HFFc6 (cell line): ENCODE measurements at regions not wholly inside any gene's neighbourhood (a gene's known extent, or its start where the extent isn't known, plus 50 kb on each side); places are given as distances from the start of the nearest gene placed in this dataset.

Experiments used
- DNase-seq: peaks from one replicate; pipeline ENCODE4 v3.0.0-alpha.2; 2018
- H3K27ac Mint-ChIP-seq: 2 replicates; pipeline ENCODE4 v1.8.0; 2020; ENCODE audit warnings: mild to moderate bottlenecking, mixed read lengths
- H3K27me3 Mint-ChIP-seq: 2 replicates; pipeline ENCODE4 v1.8.0; 2021; ENCODE audit warnings: mild to moderate bottlenecking, moderate library complexity, mixed read lengths; ENCODE audit not compliant: insufficient read depth
- H3K36me3 Mint-ChIP-seq: 2 replicates; pipeline ENCODE4 v1.8.0; 2021; ENCODE audit warnings: low read depth, mixed read lengths
- H3K4me1 Mint-ChIP-seq: 2 replicates; pipeline ENCODE4 v1.8.0; 2020; ENCODE audit warnings: low read depth, mixed read lengths
- H3K4me3 Mint-ChIP-seq: 2 replicates; pipeline ENCODE4 v1.8.0; 2020; ENCODE audit warnings: mild to moderate bottlenecking, moderate library complexity, mixed read lengths
- H3K9me3 Mint-ChIP-seq: 2 replicates; pipeline ENCODE4 v1.8.0; 2020; ENCODE audit warnings: mild to moderate bottlenecking, mixed read lengths
- CTCF ChIP-seq: fragments of 200-600 bp; sonication (generic); IDR thresholded peaks from 2 replicates; pipeline ENCODE4 v1.5.0; 2021; ENCODE audit warnings: antibody characterized with exemption, mild to moderate bottlenecking

DNA sequence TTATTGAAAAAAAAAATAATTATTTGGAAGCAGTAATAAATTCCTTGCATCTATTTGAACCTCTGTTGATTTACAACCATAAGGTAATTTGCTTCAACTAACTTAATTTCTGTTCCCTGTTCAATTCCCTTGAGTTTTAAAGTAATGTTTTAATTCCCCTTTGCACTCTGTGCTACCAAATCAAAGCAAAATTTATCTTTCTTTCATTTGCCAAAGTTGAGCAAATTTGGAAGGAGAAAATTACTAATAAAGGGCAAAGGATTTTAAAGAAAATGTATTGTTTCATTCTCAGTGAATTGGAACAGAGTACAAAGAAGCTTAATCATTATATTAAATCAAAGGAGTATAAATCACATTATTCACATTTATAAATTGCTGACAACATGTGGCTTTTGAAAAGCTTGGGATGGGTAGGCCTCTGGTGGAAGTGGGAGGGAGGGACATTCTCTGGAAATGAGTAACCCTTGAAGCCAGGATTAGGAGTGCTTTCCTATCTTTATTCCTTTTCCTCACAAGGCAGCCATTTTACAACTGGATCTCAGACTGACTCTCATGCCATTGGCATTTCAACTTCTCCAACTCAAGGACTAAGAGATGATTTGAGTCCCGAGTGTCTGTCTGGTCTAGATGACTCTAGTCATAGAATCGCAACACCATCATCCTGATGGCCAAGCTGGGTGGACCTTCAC lies 331.6 kb upstream of the DUSP10 start:
- no peaks in the 10 kb centered on the region for H3K27me3 Mint-ChIP-seq
- peak; percentile 34 for TF ChIP-seq CTCF
- no peaks in the 10 kb centered on the region for H3K9me3 Mint-ChIP-seq
- peak overlapping the region; percentile 55 for H3K4me3 Mint-ChIP-seq
- H3K27ac Mint-ChIP-seq: peak overlapping the region; percentile 92
- peak; percentile 92 for DNase-seq
- H3K4me1 Mint-ChIP-seq: peaks cover 40% of the 10 kb centered on the region
- no peaks in the 10 kb centered on the region for H3K36me3 Mint-ChIP-seq

DNA sequence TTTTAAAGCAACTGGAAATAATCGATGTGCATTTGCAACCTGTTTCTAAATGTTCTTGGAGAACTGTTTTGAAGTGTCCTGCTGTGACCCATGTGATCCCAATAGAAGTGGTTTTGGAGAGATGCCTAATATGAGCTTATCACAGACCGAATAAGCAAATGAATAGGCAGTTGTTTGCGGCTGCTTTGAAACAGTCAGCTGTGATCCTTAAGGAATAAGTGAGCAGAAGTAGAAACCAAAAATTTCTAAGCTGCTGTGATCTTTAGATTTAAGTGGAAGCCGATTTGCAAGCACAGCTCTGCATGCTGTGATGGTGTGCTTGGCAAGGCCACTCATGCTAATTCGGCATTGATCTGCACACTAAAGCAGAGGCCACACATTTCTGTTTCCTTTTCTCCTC lies 329.5 kb upstream of the DUSP10 start:
- 0 out of 2 replicates have a peak, but pooled peaks cover under 1% of the 10 kb centered on the region for H3K36me3 Mint-ChIP-seq
- no peak overlapping the region for H3K4me3 Mint-ChIP-seq
- no peaks in the 10 kb centered on the region for H3K9me3 Mint-ChIP-seq
- no peak for TF ChIP-seq CTCF
- no peak for DNase-seq
- no peaks in the 10 kb centered on the region for H3K27me3 Mint-ChIP-seq
- peaks cover 27% of the 10 kb centered on the region for H3K4me1 Mint-ChIP-seq
- H3K27ac Mint-ChIP-seq: no peak overlapping the region

DNA sequence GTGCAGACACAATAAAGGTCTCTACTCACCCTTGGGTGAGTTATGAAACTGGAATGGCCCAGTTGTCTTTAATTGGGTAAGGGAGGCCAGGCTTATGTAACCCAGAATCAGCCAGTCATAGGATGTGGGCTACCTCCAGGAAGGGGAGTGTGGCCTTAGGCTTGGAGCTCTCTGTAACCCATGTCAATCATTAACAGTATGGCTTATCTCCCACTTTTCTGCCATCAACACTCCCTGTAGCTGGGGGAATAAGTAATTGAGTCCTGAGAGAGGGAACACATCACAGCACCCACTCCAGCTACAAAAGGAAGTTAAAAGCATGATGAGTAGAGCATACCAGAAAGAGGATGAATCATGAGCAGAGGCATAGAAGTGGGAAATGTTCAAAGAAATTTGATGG lies 327.0 kb upstream of the DUSP10 start:
- peak; percentile 28 for DNase-seq
- H3K4me1 Mint-ChIP-seq: peaks cover 32% of the 10 kb centered on the region
- peaks cover 12% of the 10 kb centered on the region for H3K36me3 Mint-ChIP-seq
- H3K9me3 Mint-ChIP-seq: peaks cover 18% of the 10 kb centered on the region
- TF ChIP-seq CTCF: no peak
- H3K27me3 Mint-ChIP-seq: no peaks in the 10 kb centered on the region
- H3K4me3 Mint-ChIP-seq: no peak overlapping the region
- no peak overlapping the region for H3K27ac Mint-ChIP-seq

- TF ChIP-seq CTCF: no peak
- H3K4me3 Mint-ChIP-seq: no peak overlapping the region
- no peak overlapping the region for H3K27ac Mint-ChIP-seq
- H3K36me3 Mint-ChIP-seq: peaks cover 20% of the 10 kb centered on the region
- peaks cover 26% of the 10 kb centered on the region for H3K9me3 Mint-ChIP-seq
- H3K27me3 Mint-ChIP-seq: no peaks in the 10 kb centered on the region
- DNase-seq: no peak
- peaks cover 26% of the 10 kb centered on the region for H3K4me1 Mint-ChIP-seq
Measured at GRCh38 chr1:222068101-222068500, 326.2 kb upstream of the DUSP10 start.

DNA sequence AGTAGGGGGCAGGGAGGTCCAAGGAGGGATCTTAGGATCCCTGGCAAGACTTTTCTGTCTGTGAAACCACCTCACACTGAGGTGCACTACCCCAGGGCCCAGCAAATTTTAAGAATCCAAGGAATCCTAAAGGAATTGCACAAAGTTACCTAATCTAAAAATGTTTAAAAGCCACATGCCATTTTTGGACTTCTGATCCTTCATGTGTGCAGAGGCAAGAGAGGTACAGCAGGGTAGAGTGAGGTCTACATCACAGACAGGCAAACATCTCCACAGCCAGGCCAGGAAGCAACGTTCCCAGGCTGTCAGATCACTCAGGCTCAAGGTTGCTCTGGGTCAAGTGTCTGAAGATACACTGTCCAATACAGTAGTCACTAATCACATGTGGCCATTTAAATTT lies 324.6 kb upstream of the DUSP10 start:
- Mint-ChIP-seq H3K9me3 (peaks cover 28% of the 10 kb centered on the region), H3K27me3 (no peaks in the 10 kb centered on the region), H3K4me1 (peaks cover 14% of the 10 kb centered on the region), H3K4me3 (no peak overlapping the region), H3K27ac (no peak overlapping the region), H3K36me3 (peaks cover 22% of the 10 kb centered on the region)
- DNase-seq: no peak
- no peak for TF ChIP-seq CTCF
